Skeletal muscle tissue (tissue), 3 donors: ENCODE measurements at regions not wholly inside any gene's neighbourhood (a gene's known extent, or its start where the extent isn't known, plus 50 kb on each side); places are given as distances from the start of the nearest gene placed in this dataset.

Source experiments
- H3K27ac ChIP-seq: one replicate; pipeline ENCODE4 v1.7.0; 2013; ENCODE audit warnings: mild to moderate bottlenecking, low read depth, low read length, inconsistent platforms
- H3K27me3 ChIP-seq, 3 donors: one replicate each; pipeline ENCODE4 v1.7.0; 2013; ENCODE audit warnings: low read length in 3 of 3; ENCODE audit not compliant: control insufficient read depth in 3 of 3, insufficient read depth in 3 of 3
- H3K36me3 ChIP-seq, 3 donors: one replicate each; pipeline ENCODE4 v1.7.0; 2013; ENCODE audit warnings: low read length in 3 of 3; ENCODE audit not compliant: control insufficient read depth in 3 of 3, insufficient read depth in 3 of 3
- H3K4me1 ChIP-seq, 3 donors: one replicate each; pipeline ENCODE4 v1.7.0; 2013; ENCODE audit warnings: low read length in 3 of 3, mild to moderate bottlenecking in 3 of 3; ENCODE audit not compliant: control insufficient read depth in 3 of 3, insufficient read depth in 3 of 3
- H3K4me3 ChIP-seq, 3 donors: one replicate each; pipeline ENCODE4 v1.7.0; 2013; ENCODE audit warnings: low read length in 3 of 3
- H3K9ac ChIP-seq, 3 donors: one replicate each; pipeline ENCODE4 v1.7.0; 2013; ENCODE audit warnings: low read length in 3 of 3, mild to moderate bottlenecking in 3 of 3, moderate library complexity in 2 of 3, low read depth in 1 of 3
- H3K9me3 ChIP-seq, 3 donors: one replicate each; pipeline ENCODE4 v1.7.0; 2013; ENCODE audit warnings: low read length in 3 of 3; ENCODE audit not compliant: control insufficient read depth in 3 of 3
- donor health status: Osteomylitis.

GRCh38 chr3:55330355-55330754, 156.8 kb downstream of the WNT5A start:
- no peaks in the 10 kb centered on the region for H3K27me3 ChIP-seq
- no peaks in the 10 kb centered on the region for H3K36me3 ChIP-seq
- H3K9ac ChIP-seq = no peak overlapping the region
- H3K9me3 ChIP-seq = no peaks in the 10 kb centered on the region
- no peak overlapping the region for H3K27ac ChIP-seq
- no peaks in the 10 kb centered on the region for H3K4me1 ChIP-seq
- no peak overlapping the region for H3K4me3 ChIP-seq

- H3K27ac ChIP-seq = no peak overlapping the region
- H3K9ac ChIP-seq = no peak overlapping the region
- H3K4me3 ChIP-seq = no peak overlapping the region
- H3K4me1 ChIP-seq = no peaks in the 10 kb centered on the region
- no peaks in the 10 kb centered on the region for H3K9me3 ChIP-seq
- H3K36me3 ChIP-seq = no peaks in the 10 kb centered on the region
- H3K27me3 ChIP-seq = no peaks in the 10 kb centered on the region
Measured at GRCh38 chr3:55329849-55330248, 157.3 kb downstream of the WNT5A start.

- Histone ChIP-seq H3K9me3 (no peaks in the 10 kb centered on the region), H3K4me3 (no peak overlapping the region), H3K9ac (no peak overlapping the region), H3K36me3 (no peaks in the 10 kb centered on the region), H3K4me1 (no peaks in the 10 kb centered on the region), H3K27me3 (no peaks in the 10 kb centered on the region), H3K27ac (no peak overlapping the region)
Measured at GRCh38 chr3:55327131-55327920, 159.8 kb downstream of the WNT5A start.

DNA sequence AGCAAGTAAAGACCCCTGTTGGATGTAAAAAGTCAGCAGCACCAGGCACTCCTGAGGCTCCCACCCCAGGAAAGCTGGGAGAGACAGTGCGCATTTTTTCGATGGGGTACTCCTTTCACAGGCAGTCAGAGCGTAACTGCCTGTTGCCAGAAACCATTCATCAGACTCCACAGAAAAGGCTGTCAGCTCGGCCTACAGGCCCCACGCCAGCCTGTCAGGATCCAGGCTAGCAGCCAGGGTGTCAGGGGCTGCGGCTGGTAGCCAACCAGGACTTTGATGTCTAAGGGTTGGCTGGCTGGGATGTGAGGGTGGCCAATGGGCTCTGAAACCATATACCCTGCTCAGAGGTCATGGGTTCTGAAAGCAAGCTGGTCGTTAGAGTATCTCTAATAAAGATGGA, 164.5 kb downstream of the WNT5A start:
- H3K4me3 ChIP-seq = no peak overlapping the region
- H3K27me3 ChIP-seq = no peaks in the 10 kb centered on the region
- no peak overlapping the region for H3K9ac ChIP-seq
- H3K9me3 ChIP-seq = no peaks in the 10 kb centered on the region
- no peaks in the 10 kb centered on the region for H3K36me3 ChIP-seq
- H3K27ac ChIP-seq = no peak overlapping the region
- H3K4me1 ChIP-seq = no peaks in the 10 kb centered on the region

- Histone ChIP-seq H3K9ac (no peak overlapping the region), H3K27ac (no peak overlapping the region), H3K27me3 (no peaks in the 10 kb centered on the region), H3K4me3 (no peak overlapping the region), H3K36me3 (no peaks in the 10 kb centered on the region), H3K9me3 (no peaks in the 10 kb centered on the region), H3K4me1 (no peaks in the 10 kb centered on the region)
Measured at GRCh38 chr3:55320928-55321327, 166.2 kb downstream of the WNT5A start.

- Histone ChIP-seq H3K4me3 (no peak overlapping the region), H3K9me3 (no peaks in the 10 kb centered on the region), H3K36me3 (no peaks in the 10 kb centered on the region), H3K4me1 (no peaks in the 10 kb centered on the region), H3K9ac (no peak overlapping the region), H3K27me3 (no peaks in the 10 kb centered on the region), H3K27ac (no peak overlapping the region)
Measured at GRCh38 chr3:55315396-55315795, 171.7 kb downstream of the WNT5A start.

- no peak overlapping the region for H3K27ac ChIP-seq
Measured at GRCh38 chr3:55313666-55314065, 173.4 kb downstream of the WNT5A start.

DNA sequence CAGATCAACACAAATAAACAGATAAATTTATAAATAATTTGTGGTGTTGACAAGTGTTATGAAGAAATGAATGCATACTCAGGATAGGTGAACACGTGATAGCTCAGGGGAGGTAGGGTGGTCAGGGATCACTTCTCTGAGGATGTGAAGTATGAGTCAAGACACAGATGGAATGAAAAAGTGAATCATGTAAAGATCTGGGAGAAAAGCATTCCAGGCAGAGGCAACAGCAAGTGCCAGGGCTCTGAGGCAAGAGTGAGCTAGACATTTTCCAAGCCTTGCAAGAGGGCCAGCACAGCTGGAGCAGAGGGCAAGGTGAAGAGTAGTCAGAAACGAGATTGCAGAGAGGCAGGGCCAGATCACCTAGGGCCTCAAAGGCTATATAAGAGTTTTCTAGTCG, 177.8 kb downstream of the WNT5A start:
- no peak overlapping the region for H3K9ac ChIP-seq

More at GRCh38 chr3:55313666-55314065, 173.4 kb downstream of the WNT5A start:
- Histone ChIP-seq H3K9me3 (no peaks in the 10 kb centered on the region), H3K27me3 (no peaks in the 10 kb centered on the region), H3K4me1 (no peaks in the 10 kb centered on the region), H3K36me3 (no peaks in the 10 kb centered on the region), H3K4me3 (no peak overlapping the region), H3K9ac (no peak overlapping the region)

DNA sequence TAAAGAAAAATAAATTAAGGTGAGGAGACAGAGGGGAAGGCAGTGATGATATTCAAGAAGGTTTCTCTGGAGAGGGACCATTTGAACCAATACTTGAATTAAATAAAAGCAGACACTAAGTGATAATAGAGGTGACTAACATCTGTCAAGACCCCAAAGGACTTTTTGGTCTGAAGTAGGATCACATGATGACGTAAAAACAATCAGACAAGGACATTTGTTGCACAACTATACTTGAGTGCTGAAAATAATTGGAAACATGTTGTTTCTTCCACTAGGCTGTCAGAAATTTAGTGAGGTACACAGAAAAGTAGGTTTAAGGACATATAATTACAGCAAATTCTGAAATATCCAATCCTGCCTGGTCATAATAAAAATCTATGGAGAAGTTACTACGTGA, 179.5 kb downstream of the WNT5A start:
- no peaks in the 10 kb centered on the region for H3K27me3 ChIP-seq
- no peak overlapping the region for H3K27ac ChIP-seq
- H3K36me3 ChIP-seq = no peaks in the 10 kb centered on the region
- H3K9me3 ChIP-seq = no peaks in the 10 kb centered on the region
- no peak overlapping the region for H3K4me3 ChIP-seq
- no peak overlapping the region for H3K9ac ChIP-seq
- no peaks in the 10 kb centered on the region for H3K4me1 ChIP-seq

More for the DNA sequence above, 177.8 kb downstream of the WNT5A start:
- H3K27ac ChIP-seq = no peak overlapping the region
- no peaks in the 10 kb centered on the region for H3K4me1 ChIP-seq
- H3K36me3 ChIP-seq = no peaks in the 10 kb centered on the region
- H3K9me3 ChIP-seq = no peaks in the 10 kb centered on the region
- H3K4me3 ChIP-seq = no peak overlapping the region
- H3K27me3 ChIP-seq = no peaks in the 10 kb centered on the region

GRCh38 chr3:55305696-55306485, 181.2 kb downstream of the WNT5A start:
- Histone ChIP-seq H3K4me3 (no peak overlapping the region), H3K27me3 (no peaks in the 10 kb centered on the region), H3K36me3 (no peaks in the 10 kb centered on the region), H3K4me1 (no peaks in the 10 kb centered on the region), H3K9ac (no peak overlapping the region), H3K9me3 (no peaks in the 10 kb centered on the region), H3K27ac (no peak overlapping the region)
